HG02678 (cell line): ENCODE measurements at regions not wholly inside any gene's neighbourhood (a gene's known extent, or its start where the extent isn't known, plus 50 kb on each side); places are given as distances from the start of the nearest gene placed in this dataset.

Source experiments
- ATAC-seq: cut with Tn5 transposase; IDR thresholded peaks from one replicate; pipeline ENCODE4 v1.9.1; 2021; ENCODE audit warnings: mild to moderate bottlenecking, moderate library complexity; ENCODE audit not compliant: unreplicated experiment

GRCh38 chr6:23395381-23395780 is 730.6 kb upstream of the NRSN1 start:
- no peak for ATAC-seq

DNA sequence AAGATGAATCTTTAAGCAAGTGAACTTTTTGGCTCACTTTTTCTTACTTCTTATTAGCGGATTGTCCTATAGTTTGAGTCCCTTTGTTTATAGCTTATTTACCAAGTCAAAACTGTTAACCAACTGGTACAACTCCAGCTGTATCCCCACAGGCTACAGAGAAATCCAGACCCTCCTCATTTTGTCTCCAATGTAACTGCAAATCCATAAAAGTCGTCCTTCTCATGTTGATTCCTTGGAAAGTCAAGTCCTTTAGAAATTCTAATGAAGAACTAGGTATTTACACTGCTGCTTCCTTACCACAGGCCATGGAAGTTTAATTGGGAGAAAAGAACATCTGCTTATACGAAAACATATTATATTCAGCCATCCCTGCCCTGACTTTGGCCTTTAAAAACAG is 729.1 kb upstream of the NRSN1 start:
- ATAC-seq: no peak

DNA sequence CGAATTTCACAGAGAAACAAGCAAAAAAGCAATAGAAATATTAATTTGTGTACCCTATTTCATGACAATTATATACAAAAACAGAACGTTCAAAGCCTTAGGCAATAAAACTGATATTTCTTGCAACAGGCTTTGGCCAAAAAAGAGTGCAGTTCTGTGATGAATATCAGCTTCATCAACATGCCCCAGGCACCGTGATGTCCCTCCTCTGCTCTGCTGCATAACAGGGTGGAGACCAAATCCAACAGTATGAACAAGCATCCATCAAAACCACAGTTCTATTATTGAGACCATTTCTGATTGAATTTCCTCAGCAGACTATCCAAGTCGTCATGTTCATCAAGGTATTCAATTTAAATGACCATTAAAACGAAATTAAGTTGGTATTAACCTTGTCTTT is 722.6 kb upstream of the NRSN1 start:
- ATAC-seq: no peak

GRCh38 chr6:23409531-23409930 is 716.5 kb upstream of the NRSN1 start:
- no peak for ATAC-seq

- no peak for ATAC-seq
Measured at GRCh38 chr6:23410439-23410838, 715.6 kb upstream of the NRSN1 start.

DNA sequence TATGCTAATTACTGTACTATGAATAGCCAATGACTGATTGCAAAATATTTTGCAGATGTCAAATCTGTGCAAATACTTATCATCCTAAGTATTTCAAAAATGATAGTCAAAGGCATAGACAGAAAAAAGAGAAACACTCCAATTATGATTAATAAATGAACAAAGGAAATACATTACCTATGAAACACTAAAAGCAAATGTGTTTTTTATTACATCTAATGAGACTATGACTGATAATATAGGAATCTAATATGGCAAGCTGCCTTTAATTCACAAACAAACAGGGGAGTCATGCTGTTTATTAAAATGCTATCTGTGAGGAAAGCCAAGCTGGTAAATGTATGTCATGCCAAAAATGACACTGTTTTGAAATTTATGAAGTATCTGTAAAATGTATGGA is 713.2 kb upstream of the NRSN1 start:
- ATAC-seq: no peak

DNA sequence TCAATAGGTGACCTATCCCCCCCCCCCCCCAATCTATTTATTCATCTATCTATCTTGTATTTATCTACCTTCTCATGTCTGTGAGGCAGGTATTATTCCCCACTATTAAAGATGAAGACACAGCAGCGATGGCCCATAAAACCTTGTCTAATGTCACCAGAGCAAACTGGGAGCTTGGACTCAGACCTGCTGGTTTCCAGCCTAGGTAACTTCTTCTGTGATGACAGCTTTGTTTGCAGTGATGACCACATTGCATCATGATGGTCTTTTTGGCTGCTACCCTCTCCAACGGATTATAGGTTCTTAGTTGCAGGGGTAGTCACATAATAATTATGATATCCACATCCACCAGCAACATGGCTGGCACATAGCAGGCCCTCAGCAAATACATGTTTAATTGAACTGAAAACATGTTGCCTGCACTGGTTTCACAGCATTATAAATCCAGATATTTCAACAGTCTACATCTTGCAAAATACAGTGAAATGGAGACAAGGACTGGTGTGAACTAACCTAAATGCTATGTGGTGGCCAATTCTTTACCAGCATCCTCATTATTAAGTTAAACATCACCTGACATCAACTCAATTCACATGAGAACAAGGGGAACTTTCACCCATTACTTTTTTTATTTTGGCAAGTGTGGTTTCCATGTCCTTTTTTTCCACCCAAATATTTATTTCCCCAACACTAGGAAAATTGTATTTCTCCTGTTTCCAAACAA is 712.5 kb upstream of the NRSN1 start:
- ATAC-seq: no peak

DNA sequence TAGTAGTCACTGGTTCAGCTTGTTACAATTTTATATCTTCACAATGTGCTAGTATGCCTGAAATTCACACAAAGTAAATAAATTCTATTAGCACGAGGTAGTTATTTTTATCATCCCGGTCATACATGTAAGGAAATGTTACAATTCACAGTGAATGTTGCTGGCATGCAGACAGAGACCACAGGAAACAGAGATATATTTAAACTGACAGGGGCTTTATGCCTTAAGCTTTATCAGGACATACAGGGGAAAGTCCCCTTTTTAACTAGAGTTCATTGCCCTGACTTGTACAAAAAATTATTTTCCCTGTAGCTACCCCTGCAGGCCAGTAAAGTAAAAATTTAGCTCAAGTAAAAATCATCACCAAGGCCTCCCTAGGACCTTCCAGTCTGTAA is 712.0 kb upstream of the NRSN1 start:
- peak; percentile 68 for ATAC-seq

- ATAC-seq: no peak
Measured at GRCh38 chr6:23414922-23415321, 711.1 kb upstream of the NRSN1 start.

GRCh38 chr6:23415819-23416427 is 710.1 kb upstream of the NRSN1 start:
- peak; percentile 39 for ATAC-seq

DNA sequence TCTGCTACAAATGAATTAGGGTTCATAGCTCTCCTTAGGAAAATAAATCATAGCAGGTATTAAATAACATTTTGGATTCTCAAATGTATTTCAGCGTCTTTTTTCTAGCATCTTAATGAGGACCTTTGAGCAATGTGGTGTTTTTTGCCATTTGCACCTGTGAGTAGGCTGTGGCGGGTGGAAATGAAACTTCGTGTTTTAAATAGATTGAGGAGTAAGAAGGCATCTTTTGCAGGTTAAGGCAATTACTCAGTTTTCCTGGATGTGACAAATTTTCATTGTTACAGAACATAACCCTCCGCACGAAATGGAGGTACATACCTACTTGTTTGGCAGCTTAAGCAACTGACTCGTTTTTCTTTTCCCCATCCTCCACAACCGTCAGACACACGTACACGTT is 708.9 kb upstream of the NRSN1 start:
- ATAC-seq: no peak

DNA sequence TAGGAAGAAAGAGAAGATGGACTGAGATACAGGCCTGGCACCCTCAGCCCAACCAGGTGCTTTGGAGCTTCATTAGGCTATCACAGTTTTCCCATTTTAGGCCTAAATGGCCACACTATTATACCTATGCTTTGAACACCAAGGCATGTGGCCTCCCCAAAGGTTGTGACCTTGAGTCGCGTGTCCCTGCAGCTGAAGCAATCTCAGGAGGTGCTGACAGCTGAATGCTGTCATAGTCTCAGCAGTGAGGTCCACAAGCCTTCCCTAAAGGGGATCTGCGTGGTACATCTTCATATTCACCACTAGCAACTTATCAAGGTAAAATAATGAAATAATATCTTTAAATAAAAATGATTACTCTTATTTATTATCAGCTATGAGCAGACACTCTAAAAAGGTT is 707.9 kb upstream of the NRSN1 start:
- ATAC-seq: no peak

DNA sequence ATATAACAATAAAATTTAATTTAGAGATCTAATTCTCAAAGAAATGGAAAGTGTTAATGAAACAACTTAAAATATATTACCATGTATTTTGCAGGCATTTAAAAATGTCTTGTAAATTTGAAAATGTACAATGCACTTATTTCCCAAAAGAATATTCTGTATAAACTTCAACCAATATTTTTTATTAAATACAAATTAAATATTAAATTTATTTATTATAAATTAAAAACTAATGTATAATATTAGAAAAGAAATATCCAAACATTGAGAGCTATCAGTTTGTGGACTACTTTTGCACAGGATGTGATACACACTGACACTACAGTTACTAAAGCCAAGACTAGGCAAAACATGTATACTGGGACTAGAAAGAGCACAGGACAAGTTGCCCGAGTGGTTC is 707.0 kb upstream of the NRSN1 start:
- ATAC-seq: no peak

DNA sequence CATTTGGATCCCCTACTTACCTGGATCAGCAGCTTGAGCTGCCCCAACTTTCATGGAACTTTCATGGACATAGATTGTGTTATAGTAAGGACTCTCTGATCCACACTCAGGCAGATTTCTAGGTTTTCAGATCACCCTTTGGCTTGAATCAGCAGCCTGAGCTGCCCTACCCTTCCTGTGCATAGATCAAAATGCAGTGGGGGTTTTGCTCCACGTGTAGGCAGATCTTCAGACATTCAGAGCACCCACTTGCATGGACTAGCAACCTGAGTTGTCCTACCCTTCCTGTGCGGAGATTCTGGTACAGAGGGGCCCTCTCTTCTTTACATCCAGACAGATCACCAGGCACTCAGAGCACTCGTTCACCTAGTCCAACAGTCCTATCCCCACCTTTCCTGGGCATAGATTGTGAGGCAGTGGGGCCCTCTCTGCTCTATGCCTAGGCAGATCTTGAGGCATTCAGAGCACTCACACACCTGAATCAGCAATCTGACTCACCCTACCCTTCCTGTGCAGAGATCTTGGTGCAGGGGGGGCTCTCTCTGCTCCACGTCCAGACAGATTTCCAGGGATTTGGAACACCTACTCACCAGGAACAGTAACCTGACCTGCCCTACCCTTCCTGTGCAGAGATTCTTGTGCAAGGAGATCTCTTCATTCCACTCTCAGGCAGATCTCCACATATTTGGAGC is 705.2 kb upstream of the NRSN1 start:
- ATAC-seq: no peak

DNA sequence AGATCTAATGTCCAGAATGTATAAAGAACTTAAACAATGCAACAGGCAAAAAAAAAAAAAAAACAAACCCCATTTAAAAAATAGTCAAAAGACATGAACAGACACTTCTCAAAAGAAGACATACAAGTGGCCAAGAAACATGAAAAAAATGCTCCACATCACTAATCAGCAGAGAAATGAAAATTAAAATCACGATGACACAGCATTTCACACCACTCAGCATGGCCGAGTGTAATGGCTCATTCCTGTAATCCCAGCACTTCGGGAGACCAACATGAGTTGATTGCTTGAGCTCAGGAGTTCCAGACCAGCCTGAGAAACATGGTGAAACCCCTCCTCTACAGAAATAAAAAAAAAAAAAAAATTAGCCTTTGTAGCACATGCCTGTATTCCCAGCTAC is 701.4 kb upstream of the NRSN1 start:
- no peak for ATAC-seq

GRCh38 chr6:23435126-23435525 is 690.9 kb upstream of the NRSN1 start:
- ATAC-seq: no peak

DNA sequence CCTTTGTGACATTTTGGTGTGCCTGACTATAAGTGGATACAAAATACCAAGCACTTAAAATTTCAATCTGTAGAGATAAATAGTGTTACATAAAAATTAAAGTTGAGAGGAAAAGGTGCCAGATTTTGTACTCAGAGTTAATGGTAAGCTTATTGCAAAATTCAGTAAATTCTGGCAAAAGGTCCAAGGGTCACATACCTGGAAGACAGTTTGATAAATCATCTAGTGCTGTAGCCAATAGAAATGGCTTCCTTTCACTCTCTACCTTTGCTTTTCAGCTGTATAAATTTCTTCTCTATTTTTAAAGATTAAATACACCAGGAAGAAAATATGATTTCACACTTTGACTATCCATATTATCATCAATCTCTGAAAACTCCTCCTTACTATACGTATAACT is 690.2 kb upstream of the NRSN1 start:
- ATAC-seq: no peak

- ATAC-seq: no peak
Measured at GRCh38 chr6:23441808-23442461, 684.1 kb upstream of the NRSN1 start.

DNA sequence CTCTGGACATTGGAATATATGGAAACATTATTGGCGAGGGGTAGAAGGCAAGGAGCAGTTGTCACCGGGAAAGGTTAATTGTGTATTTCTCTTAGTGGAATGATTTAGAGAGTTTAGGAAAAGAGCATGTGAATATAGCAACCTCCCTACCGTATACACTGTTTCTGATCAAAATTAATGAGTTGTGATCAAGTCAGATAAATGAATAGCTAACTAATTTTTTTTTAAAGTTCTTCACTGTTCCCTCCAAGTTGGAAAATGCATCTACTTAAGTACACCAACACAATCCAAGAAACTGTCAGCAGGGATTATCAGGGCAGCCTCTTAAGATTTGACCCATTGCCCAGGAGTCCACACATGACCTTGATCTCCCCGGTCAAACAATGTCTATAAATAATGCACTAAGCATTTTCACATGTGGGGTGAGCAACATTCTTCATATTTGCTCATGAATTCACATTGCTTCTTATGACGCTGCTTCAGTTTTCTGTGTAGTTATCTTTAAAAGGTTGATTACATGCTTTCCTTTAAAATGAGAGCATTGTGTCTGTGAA is 680.8 kb upstream of the NRSN1 start:
- no peak for ATAC-seq

DNA sequence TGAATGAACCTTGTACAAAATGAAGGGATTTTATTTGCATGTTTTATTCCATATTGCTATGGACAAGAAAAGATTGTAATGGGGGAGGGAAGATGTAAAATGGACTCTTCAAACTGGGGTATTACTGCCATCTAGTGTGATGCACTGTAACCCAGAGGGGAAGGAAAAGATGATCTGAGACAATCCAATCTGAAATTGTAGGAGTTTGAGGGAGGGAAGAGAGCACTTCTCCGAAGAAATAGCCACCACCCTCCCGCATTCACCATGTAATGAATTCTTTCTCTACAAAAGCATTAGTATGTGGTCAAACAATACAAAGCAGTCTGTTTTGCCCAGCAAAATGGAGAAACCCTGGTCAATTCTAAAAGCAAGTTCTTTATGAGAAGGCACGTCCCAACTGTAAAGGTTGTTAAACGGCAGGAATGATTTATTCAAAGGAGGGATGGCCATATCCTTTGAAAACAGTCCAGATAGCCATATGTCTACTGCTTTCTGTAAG is 679.5 kb upstream of the NRSN1 start:
- ATAC-seq: no peak

DNA sequence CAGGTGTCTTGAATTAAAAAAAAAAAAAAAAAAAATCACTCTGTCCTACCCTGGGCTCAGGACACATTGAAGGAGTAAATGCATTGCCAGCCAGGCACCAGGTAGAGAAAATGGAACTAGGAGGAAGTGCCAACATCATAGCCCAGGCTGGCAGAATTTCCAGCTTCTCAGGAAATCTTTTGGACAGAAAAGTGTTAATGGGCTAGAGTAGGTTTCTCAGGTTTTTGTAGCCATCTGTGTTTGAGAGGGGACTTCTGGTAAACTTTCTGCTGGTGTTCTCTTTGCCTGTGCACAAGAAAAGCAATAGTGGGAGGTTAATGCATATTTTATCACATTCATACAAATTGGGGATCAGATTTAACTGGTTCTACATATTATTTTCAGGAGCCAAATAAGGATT is 678.3 kb upstream of the NRSN1 start:
- no peak for ATAC-seq
